ENCODE measurements at regions not wholly inside any gene's neighbourhood (a gene's known extent, or its start where the extent isn't known, plus 50 kb on each side); places are given as distances from the start of the nearest gene placed in this dataset.

DNA sequence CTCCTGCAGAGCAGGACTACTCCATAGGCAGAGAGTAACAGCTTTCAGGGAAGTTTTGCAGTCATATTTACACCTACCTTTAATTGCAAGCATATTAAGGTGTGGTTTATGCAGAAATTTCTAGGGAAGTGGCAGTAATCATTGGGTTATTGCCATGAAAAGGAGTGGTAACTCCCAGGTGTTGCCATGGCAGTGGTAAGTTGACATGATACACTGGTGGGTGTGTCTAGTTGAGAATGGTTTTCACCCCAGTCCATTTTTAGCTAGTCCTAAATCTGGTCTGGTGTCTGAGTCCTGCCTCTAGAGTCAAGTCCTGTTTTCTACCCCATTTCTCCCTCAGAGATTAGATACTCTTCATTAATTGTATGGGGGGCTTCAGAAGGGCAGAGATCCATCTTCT lies 128.4 kb upstream of the GMNC start:
- Histone ChIP-seq H3K4me3 (no peak overlapping the region), H3K9me3 (ENCODE audit: low read depth, low read length) (no peaks in the 10 kb centered on the region), H3K27ac (no peak overlapping the region), H3K9ac (ENCODE audit: insufficient read length) (no peak overlapping the region), H3K36me3 (ENCODE audit: insufficient read depth, low read length) (no peaks in the 10 kb centered on the region)
- no peak for TF ChIP-seq EZH2 (IDR thresholded peaks at IDR 0.05)
- no peak for TF ChIP-seq FOXP2 (optimal IDR thresholded peaks at IDR 0.05; ENCODE audit: control extremely low read depth, extremely low read length, insufficient read depth)
- TF ChIP-seq POLR2AphosphoS5 (IDR thresholded peaks at IDR 0.05; ENCODE audit: borderline replicate concordance, low read depth, low read length), result no peak
- DNase-seq (ENCODE audit: low read depth, low spot score), result no peak

DNA sequence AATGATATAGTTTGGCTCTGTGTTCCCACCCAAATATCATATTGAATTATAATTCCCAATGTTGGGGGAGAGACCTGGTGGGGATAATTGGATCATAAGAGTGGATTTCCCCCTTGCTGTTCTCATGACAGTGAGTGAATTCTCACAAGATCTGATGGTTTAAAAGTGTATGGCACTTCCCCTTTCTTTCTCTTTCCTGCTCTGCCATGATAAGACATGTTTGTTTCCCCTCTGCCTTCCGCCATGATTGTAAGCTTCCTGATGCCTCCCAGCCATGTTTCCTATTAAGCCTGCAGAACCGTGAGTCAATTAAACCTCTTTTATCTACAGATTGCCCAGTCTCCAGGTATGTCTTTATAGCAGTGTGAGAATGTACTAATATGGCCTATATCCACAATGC lies 126.7 kb upstream of the GMNC start:
- Histone ChIP-seq H3K27ac (no peak overlapping the region), H3K36me3 (ENCODE audit: insufficient read depth, low read length) (no peaks in the 10 kb centered on the region), H3K9me3 (ENCODE audit: low read depth, low read length) (no peaks in the 10 kb centered on the region), H3K4me3 (no peak overlapping the region), H3K9ac (ENCODE audit: insufficient read length) (no peak overlapping the region)
- TF ChIP-seq FOXP2 (optimal IDR thresholded peaks at IDR 0.05; ENCODE audit: control extremely low read depth, extremely low read length, insufficient read depth) (no peak), EZH2 (IDR thresholded peaks at IDR 0.05) (no peak), POLR2AphosphoS5 (IDR thresholded peaks at IDR 0.05; ENCODE audit: borderline replicate concordance, low read depth, low read length) (no peak)
- no peak for DNase-seq (ENCODE audit: low read depth, low spot score)

DNA sequence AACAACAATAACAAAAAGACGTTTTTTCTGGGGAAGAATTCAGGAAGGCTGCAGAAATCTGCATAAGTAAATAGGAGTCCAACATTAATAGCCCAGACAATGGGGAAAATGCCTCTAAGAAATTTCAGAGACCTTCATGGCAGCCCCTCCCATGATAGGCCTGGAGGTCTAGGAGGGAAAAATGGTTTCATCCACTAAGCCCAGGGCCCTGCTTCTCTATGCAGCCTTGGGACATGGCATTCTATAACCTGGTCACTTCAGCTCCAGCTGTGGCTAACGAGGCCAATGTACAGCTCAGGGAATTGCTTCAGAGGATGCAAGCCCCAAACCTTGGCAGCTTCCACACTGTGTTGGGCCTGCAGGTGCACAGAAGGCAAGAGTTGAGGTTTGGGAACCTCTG lies 125.6 kb upstream of the GMNC start:
- H3K27ac ChIP-seq, result no peak overlapping the region
- TF ChIP-seq POLR2AphosphoS5 (IDR thresholded peaks at IDR 0.05; ENCODE audit: borderline replicate concordance, low read depth, low read length) (no peak), FOXP2 (optimal IDR thresholded peaks at IDR 0.05; ENCODE audit: control extremely low read depth, extremely low read length, insufficient read depth) (no peak), EZH2 (IDR thresholded peaks at IDR 0.05) (no peak)
- no peak overlapping the region for H3K9ac ChIP-seq (ENCODE audit: insufficient read length)
- no peak overlapping the region for H3K4me3 ChIP-seq
- no peaks in the 10 kb centered on the region for H3K9me3 ChIP-seq (ENCODE audit: low read depth, low read length)
- no peak for DNase-seq (ENCODE audit: low read depth, low spot score)
- H3K36me3 ChIP-seq (ENCODE audit: insufficient read depth, low read length), result no peaks in the 10 kb centered on the region

DNA sequence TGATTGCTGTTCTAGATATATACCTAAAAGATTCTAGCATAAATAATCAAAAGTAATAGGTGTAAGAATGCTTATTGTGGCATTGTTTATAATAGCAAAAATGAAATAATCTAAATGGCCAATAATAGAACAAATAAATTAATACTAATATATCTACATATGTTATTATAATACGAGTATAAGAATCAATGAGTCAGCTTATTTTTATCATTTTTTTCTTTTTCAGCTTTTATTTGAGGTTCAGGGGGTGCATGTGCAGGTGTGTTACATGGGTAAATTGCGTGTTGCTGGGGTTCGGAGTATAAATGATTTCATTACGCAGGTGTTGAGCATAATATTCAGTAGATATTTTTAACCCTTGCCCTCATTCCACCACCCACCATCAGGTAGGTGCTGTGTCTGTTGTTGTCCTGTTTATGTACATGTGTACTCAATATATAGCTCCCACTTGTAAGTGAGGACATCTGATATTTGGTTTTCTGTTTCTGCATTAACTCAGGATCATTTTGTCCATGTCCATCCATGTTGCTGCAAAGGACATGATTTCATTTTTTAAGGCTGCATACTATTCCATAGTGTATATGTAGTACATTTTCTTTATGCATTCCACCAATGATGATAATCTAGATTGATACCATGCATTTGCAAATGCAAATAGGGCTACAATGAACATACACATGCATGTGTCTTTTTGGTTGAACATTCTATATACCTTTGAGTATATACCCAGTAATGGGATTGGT lies 122.2 kb upstream of the GMNC start:
- TF ChIP-seq POLR2AphosphoS5 (IDR thresholded peaks at IDR 0.05; ENCODE audit: borderline replicate concordance, low read depth, low read length) (no peak), FOXP2 (optimal IDR thresholded peaks at IDR 0.05; ENCODE audit: control extremely low read depth, extremely low read length, insufficient read depth) (no peak), EZH2 (IDR thresholded peaks at IDR 0.05) (no peak)
- Histone ChIP-seq H3K9ac (ENCODE audit: insufficient read length) (no peak overlapping the region), H3K9me3 (ENCODE audit: low read depth, low read length) (no peaks in the 10 kb centered on the region), H3K27ac (no peak overlapping the region), H3K4me3 (no peak overlapping the region), H3K36me3 (ENCODE audit: insufficient read depth, low read length) (no peaks in the 10 kb centered on the region)
- DNase-seq (ENCODE audit: low read depth, low spot score), result no peak

DNA sequence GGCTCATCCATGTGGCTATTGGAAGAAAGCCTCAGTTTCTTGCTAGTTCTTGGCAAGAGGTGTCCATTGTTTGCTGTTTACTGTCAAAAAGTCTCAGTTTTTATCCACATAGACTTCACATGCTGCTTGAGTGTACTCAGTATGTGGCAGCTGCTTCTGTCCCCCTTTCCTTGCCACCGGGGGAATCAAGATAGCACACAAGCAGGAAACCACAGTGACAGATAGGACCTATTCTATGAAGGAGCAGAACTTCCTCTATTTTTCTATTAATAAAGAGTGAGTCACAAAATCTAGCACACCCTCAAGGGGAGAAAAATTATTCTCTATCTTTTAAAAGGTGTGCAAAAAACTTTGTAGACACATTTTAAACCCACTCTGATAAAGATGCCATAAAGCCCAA lies 121.4 kb upstream of the GMNC start:
- no peak for DNase-seq (ENCODE audit: low read depth, low spot score)
- Histone ChIP-seq H3K36me3 (ENCODE audit: insufficient read depth, low read length) (no peaks in the 10 kb centered on the region), H3K4me3 (0 out of 2 replicates have a peak overlapping the region, but pooled peaks have one; percentile 1), H3K27ac (peak overlapping the region; percentile 51), H3K9ac (ENCODE audit: insufficient read length) (no peak overlapping the region), H3K9me3 (ENCODE audit: low read depth, low read length) (no peaks in the 10 kb centered on the region)
- TF ChIP-seq POLR2AphosphoS5 (IDR thresholded peaks at IDR 0.05; ENCODE audit: borderline replicate concordance, low read depth, low read length) (no peak), FOXP2 (optimal IDR thresholded peaks at IDR 0.05; ENCODE audit: control extremely low read depth, extremely low read length, insufficient read depth) (no peak), EZH2 (IDR thresholded peaks at IDR 0.05) (no peak)

- no peaks in the 10 kb centered on the region for H3K36me3 ChIP-seq (ENCODE audit: insufficient read depth, low read length)
- no peaks in the 10 kb centered on the region for H3K9me3 ChIP-seq (ENCODE audit: low read depth, low read length)
- DNase-seq (ENCODE audit: low read depth, low spot score), result no peak
- H3K9ac ChIP-seq (ENCODE audit: insufficient read length), result no peak overlapping the region
- no peak overlapping the region for H3K27ac ChIP-seq
- TF ChIP-seq EZH2 (IDR thresholded peaks at IDR 0.05) (no peak), FOXP2 (optimal IDR thresholded peaks at IDR 0.05; ENCODE audit: control extremely low read depth, extremely low read length, insufficient read depth) (no peak), POLR2AphosphoS5 (IDR thresholded peaks at IDR 0.05; ENCODE audit: borderline replicate concordance, low read depth, low read length) (no peak)
- no peak overlapping the region for H3K4me3 ChIP-seq
Measured at GRCh38 chr3:190973771-190974170, 111.3 kb upstream of the GMNC start.

DNA sequence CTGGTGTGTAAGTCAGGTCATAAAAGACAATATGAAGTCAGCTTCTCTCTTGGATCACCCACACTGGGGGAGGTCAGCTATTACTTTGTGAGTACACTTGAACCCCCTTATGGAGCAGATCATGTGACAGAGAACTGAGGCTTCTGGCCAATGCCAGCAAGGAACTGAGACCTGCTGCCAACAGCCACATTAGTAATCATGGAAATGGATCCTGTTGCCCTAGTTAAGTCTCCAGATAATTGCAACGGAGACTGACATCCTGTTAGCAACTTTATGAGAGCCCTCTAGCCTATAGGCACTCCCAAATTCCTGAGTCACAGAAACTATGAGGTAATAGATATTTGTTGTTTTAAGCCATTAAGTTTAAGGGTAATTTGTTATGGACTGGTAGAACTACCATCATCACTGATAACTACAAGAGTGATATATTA lies 110.4 kb upstream of the GMNC start:
- no peak for TF ChIP-seq FOXP2 (optimal IDR thresholded peaks at IDR 0.05; ENCODE audit: control extremely low read depth, extremely low read length, insufficient read depth)
- TF ChIP-seq EZH2 (IDR thresholded peaks at IDR 0.05), result no peak
- no peak for TF ChIP-seq POLR2AphosphoS5 (IDR thresholded peaks at IDR 0.05; ENCODE audit: borderline replicate concordance, low read depth, low read length)
- Histone ChIP-seq H3K4me3 (no peak overlapping the region), H3K27ac (no peak overlapping the region), H3K9me3 (ENCODE audit: low read depth, low read length) (no peaks in the 10 kb centered on the region), H3K9ac (ENCODE audit: insufficient read length) (no peak overlapping the region), H3K36me3 (ENCODE audit: insufficient read depth, low read length) (no peaks in the 10 kb centered on the region)
- no peak for DNase-seq (ENCODE audit: low read depth, low spot score)

DNA sequence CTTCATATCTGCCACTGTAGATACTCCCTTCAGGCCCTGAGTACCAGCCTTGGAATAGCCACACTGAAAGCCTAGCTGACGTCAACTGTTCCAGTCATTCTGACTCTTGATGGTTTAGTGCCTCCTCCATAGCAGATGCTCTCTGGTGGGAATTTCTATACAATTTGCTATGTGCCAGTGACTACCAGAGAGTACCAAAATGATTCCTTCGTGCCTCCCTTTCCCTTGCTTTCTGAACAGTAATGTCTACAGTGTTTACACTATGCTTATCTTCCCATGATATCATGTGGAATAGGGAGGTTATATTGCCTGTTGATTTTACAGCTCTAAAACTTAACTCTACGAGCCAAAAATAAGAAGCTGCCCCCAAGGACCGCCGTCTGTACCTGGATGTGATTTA lies 109.7 kb upstream of the GMNC start:
- no peak for DNase-seq (ENCODE audit: low read depth, low spot score)
- no peaks in the 10 kb centered on the region for H3K36me3 ChIP-seq (ENCODE audit: insufficient read depth, low read length)
- H3K9me3 ChIP-seq (ENCODE audit: low read depth, low read length), result no peaks in the 10 kb centered on the region
- H3K27ac ChIP-seq, result no peak overlapping the region
- H3K9ac ChIP-seq (ENCODE audit: insufficient read length), result no peak overlapping the region
- TF ChIP-seq POLR2AphosphoS5 (IDR thresholded peaks at IDR 0.05; ENCODE audit: borderline replicate concordance, low read depth, low read length), result no peak
- no peak for TF ChIP-seq EZH2 (IDR thresholded peaks at IDR 0.05)
- H3K4me3 ChIP-seq, result no peak overlapping the region

- Histone ChIP-seq H3K36me3 (ENCODE audit: insufficient read depth, low read length) (no peaks in the 10 kb centered on the region), H3K4me3 (no peak overlapping the region), H3K9ac (ENCODE audit: insufficient read length) (no peak overlapping the region), H3K27ac (no peak overlapping the region), H3K9me3 (ENCODE audit: low read depth, low read length) (no peaks in the 10 kb centered on the region)
- no peak for TF ChIP-seq EZH2 (IDR thresholded peaks at IDR 0.05)
- TF ChIP-seq FOXP2 (optimal IDR thresholded peaks at IDR 0.05; ENCODE audit: control extremely low read depth, extremely low read length, insufficient read depth), result no peak
- TF ChIP-seq POLR2AphosphoS5 (IDR thresholded peaks at IDR 0.05; ENCODE audit: borderline replicate concordance, low read depth, low read length), result no peak
- DNase-seq (ENCODE audit: low read depth, low spot score), result no peak
Measured at GRCh38 chr3:190970560-190970959, 108.1 kb upstream of the GMNC start.

Data from SK-N-MC (cell line).